GM18909 (cell line): ENCODE measurements at regions not wholly inside any gene's neighbourhood (a gene's known extent, or its start where the extent isn't known, plus 50 kb on each side); places are given as distances from the start of the nearest gene placed in this dataset.
"Not testable (repeated sequence)": the region's sequence is repeated elsewhere in the genome, so short reads cannot be mapped to it uniquely, and the experiment has no call there.

ENCODE experiments used
- ATAC-seq: cut with Tn5 transposase; IDR thresholded peaks from one replicate; pipeline ENCODE4 v1.9.1; 2021; ENCODE audit warnings: mild to moderate bottlenecking; ENCODE audit not compliant: unreplicated experiment, poor library complexity

- ATAC-seq: no peak
Observed at GRCh38 chr3:163382183-163382582, 1696.1 kb downstream of the SI start.

GRCh38 chr3:163368168-163368567, 1710.1 kb downstream of the SI start:
- no peak for ATAC-seq

- ATAC-seq: no peak
Observed at GRCh38 chr3:163364717-163365116, 1713.6 kb downstream of the SI start.

- ATAC-seq: no peak
Observed at GRCh38 chr3:163362151-163362550, 1716.1 kb downstream of the SI start.

GRCh38 chr3:163361357-163361878, 1716.9 kb downstream of the SI start:
- ATAC-seq: not testable (repeated sequence)

- no peak for ATAC-seq
Observed at GRCh38 chr3:163347944-163348343, 1730.4 kb downstream of the SI start.

- ATAC-seq: no peak
Observed at GRCh38 chr3:163335429-163335828, 1742.9 kb downstream of the SI start.

GRCh38 chr3:163328680-163329079, 1749.6 kb downstream of the SI start:
- ATAC-seq: no peak

GRCh38 chr3:163327086-163327485, 1751.2 kb downstream of the SI start:
- ATAC-seq: no peak

GRCh38 chr3:163315786-163316185, 1762.5 kb downstream of the SI start:
- ATAC-seq: no peak

GRCh38 chr3:163306405-163306804, 1771.9 kb downstream of the SI start:
- ATAC-seq: no peak

- no peak for ATAC-seq
Observed at GRCh38 chr3:163273694-163274093, 1777.1 kb downstream of the OTOL1 start.

- no peak for ATAC-seq
Observed at GRCh38 chr3:163266731-163267130, 1770.1 kb downstream of the OTOL1 start.

GRCh38 chr3:163261618-163262017, 1765.0 kb downstream of the OTOL1 start:
- ATAC-seq: no peak

- no peak for ATAC-seq
Observed at GRCh38 chr3:163261056-163261455, 1764.4 kb downstream of the OTOL1 start.

- no peak for ATAC-seq
Observed at GRCh38 chr3:163218336-163218735, 1721.7 kb downstream of the OTOL1 start.

GRCh38 chr3:163213838-163214237, 1717.2 kb downstream of the OTOL1 start:
- no peak for ATAC-seq

- no peak for ATAC-seq
Observed at GRCh38 chr3:163196815-163197374, 1700.3 kb downstream of the OTOL1 start.

- ATAC-seq: no peak
Observed at GRCh38 chr3:163196245-163196644, 1699.6 kb downstream of the OTOL1 start.

GRCh38 chr3:163185721-163186350, 1689.2 kb downstream of the OTOL1 start:
- ATAC-seq: no peak

GRCh38 chr3:163175970-163176369, 1679.4 kb downstream of the OTOL1 start:
- no peak for ATAC-seq

- ATAC-seq: not testable (repeated sequence)
Observed at GRCh38 chr3:163172513-163172912, 1675.9 kb downstream of the OTOL1 start.
